Caki2 (cell line): ENCODE measurements at regions not wholly inside any gene's neighbourhood (a gene's known extent, or its start where the extent isn't known, plus 50 kb on each side); places are given as distances from the start of the nearest gene placed in this dataset.

Experiments used
- DNase-seq: peaks from one replicate; pipeline ENCODE4 v3.0.0-alpha.2; 2015; ENCODE audit warnings: low read depth
- in situ Hi-C: cut with HindIII; loops from 2 replicates; pipeline ENCODE4 v1.10.0; 2016; ENCODE audit warnings: low sequenced_read_pairs, low pct_unique_long_range_greater_than_20kb, mixed read lengths

DNA sequence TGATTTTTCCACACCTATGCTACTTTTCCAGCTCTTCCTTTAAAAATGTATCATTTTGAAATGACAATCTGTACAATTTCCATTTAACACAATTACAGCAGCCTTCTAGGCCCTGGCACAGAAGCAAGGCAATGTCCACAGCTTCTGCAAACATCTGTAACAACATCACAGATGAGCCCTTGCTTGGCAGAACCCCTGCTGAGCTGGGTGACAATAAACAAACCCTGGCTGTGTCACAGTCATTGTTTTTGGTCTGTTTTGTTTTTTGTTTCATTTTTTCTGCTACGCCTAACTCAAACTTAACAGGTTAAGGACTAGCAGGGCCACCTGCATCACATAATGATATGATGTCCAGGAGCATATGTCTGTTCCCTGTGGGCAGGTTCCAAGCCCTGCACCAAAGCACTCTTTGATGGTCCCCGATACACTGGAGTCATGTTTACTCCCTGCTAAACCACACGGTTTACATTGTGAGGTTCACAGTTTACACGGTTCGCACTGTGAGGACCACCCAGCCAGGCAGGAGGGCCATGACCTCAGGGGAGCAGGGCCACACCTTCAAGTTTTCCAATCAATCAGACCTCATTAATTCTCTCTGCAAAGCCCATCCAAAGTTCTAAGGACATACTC, 186.8 kb upstream of the CHRNA7 start:
- in situ Hi-C loops: no loop called here
- no peak for DNase-seq

DNA sequence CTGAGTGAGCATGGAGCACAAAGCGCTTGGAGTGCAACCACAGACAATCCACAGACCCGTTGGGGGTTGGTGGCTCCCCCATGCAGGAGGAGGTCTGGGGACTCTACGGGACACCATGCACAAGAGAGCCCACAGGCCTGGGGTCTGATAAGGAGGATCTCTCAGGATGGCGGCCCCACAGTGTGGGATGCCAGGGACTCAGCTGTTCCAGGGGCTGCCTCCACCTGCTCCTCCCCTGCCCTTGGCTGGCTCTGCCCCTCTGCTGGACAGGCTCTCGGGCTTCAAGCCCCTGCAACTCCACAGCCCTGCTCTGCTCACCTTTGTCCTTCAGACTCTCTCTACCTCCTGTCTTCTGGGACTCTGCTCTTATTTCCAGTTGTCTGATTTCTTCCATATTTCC, 184.5 kb upstream of the CHRNA7 start:
- DNase-seq: no peak
- in situ Hi-C loops: no loop called here

DNA sequence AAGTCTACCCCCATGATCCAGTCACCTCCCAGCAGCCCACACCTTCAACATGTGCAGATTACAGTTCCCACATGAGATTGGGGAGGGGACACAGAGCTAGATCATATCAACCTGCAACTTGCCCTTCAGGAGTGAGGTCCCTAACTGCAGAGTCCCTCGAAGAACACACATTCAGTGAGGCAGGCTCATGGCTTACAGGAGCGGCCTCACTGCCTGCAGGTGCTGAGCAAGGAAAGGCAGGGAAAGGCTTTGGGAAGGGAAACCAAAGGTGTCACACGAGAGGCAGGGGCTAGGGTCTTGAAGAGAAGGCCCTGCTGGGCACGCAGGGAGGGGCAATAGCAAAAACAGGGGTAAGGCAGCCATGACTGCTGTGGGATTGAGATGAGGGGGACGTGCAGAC, 182.4 kb upstream of the CHRNA7 start:
- no peak for DNase-seq
- in situ Hi-C loops: no loop called here

DNA sequence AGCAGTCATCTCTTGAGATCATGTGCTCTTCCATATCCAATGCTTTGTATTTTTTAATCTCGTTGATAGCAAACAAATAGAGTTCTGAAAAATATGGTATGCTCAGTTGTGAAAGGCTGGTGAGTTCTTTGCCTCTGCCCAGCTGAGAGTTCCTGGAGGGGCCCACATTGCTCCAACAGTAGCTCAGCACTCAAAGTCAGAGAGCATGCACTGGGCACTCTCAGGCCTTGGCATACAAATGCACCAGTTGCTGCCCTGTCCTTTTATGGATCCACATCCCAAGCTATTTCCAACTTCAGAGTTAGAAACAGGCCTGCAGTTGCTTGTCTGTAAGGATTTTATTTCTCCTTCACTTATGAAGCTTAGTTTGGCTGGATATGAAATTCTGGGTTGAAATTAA, 181.7 kb upstream of the CHRNA7 start:
- in situ Hi-C loops: no loop called here
- no peak for DNase-seq

DNA sequence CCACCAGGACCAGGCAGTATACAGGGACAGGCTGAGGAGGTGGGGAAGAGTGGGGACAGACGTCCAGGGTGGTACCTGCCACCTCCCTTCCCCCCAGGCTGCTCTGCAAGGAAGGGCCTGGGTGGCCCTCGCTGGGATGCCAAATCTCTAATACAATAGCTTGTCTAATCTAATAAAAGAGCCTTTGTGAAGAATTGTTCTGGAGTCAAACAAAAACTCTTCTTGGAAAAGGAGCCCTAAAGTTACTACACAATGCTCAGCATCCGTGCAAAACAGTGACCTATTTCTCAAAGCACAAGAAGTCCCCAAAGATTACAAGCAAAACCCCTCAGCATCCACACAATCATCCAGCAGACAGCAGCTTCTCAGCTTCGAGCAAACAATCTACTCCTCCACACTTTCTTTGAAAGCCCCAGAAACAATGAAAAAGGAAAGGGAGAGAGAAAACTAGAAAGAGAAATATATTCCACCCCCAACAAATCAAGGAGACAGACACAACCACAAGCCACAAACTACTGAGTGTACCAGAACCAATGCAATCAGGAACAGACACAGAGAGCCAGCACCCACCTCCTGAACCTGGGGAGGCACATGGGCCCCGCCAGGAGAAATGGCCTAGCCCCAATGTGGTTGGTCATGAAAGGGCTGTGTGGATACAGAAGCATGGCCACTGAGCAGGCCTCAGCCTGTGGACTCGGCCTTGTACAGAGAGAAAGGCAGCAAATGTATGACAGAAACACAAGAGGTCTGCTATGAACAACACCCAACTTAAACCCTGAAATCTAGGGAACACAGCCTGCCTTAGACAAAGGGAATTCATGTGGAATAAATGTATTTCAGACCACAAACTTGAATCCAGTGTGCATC, 177.1 kb upstream of the CHRNA7 start:
- in situ Hi-C loops: no loop called here
- DNase-seq: no peak

DNA sequence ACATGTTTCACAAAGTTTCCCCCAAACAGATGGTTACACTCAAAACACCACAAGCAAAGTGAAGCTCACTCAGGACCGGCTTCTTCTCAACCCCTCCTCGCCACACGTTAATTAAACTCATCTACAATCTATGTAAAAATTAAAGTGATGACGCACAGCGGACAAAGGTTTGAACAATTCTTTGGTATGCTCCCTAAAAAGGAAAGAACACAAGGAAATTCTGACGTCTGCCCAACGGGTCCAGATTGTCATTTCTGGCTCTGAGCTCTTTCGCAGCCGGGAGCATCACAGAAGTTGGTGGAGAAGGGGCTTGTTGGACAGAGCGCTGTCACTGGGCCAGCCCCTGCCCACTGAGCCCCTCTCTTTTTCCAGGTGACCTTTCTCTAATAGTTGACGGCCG, 173.7 kb upstream of the CHRNA7 start:
- DNase-seq: no peak
- in situ Hi-C loops: no loop called here

DNA sequence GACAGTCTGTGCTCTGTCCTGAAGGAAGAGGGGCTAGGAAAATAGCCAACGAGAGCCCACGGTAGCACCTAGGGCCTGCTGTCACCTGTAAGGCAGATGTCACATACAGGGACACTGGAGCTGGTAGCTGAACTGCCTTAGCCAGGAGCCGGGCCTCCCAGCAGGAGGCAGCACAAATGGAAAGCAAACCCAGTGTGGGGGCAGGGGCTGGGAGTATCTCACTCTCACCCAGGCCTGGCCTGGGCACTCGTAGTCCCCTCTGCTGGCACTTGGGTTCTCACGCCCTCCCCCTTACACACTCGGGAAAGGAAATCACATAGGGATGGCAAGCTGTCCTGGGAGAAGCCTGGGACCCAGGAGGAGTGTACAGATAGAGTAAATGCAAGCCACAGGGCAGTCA, 173.1 kb upstream of the CHRNA7 start:
- DNase-seq: no peak
- in situ Hi-C loops: no loop called here

DNA sequence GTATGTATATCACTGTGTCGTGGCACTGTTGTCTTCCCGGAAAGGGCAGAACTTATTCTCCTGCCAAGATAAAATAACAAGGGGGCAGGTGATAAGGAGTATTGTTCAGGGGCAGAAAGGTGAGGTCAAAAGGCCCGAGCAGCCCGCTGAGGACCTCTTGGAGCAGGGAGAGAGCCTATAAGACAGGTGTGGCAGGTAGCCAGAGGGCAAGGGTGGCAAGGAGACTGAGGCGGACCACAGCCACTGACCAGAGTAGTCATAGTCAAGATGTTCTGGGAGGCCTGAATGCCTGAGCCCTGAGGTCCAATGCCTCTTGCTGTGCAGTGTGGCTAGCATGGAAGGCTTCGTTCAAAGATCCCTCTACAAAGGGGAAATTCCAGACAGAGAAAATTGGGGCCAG, 172.3 kb upstream of the CHRNA7 start:
- no peak for DNase-seq
- in situ Hi-C loops: no loop called here

DNA sequence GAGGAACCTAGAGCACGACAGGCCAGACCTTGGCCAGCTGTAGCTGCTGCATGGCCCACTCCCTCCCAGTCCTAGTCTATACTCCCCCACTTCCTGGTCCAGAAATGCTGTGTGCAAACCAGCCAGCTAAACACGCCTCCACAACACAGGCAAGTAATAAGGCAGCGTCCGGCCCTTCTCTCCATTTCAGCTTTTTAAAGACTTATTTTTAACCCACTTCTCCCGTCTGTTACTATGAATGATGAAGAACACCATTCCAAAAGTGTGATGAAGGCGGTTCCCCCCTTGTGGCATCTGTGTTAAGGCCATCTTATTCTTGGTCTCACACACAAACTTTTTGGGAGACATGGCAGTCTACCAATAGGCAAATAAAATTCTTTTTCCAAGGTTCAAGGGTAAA, 164.1 kb upstream of the CHRNA7 start:
- no peak for DNase-seq
- in situ Hi-C loops: no loop called here

DNA sequence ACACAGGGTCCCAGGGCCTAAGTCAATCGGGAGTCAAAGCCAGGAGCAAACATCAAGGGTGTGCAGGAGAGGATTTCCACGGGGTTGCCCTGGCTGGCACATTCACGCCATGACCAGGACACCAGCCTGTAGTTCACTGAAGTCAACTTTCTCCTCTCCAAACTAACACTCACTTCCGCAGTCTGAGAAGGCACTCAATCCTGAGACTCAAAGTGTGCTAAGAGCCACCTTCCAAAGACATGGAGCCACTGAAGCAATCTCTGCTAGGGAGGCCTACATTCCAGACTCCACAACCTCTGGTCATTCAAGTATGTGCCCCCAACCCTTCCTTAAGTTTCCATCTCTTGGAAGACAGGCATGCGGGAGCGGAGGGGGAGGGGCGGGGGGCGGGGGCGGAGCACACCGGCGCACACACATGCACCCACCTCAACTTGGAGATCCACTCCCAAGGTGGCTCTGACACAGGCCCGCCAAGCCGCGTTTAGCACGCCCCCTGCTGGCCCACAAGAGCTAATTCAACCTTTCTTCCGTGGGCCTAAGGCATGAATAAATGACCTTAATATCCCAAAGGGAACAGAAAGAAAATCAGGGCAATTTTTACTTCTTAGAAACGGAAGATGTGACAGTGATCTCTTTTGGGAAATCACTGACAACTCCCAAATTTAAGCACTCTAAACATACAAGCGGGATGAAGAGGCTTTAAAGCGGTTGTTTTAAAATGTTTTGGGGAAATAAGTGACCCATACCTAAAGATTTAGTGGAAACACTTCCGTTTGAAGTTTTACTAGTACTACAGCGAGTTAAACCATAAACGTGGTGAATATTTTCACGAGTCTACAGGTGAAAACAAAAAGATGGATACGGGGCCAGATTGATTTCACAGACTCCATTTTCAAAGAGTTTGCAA, 162.5 kb upstream of the CHRNA7 start:
- in situ Hi-C loops: no loop called here

DNA sequence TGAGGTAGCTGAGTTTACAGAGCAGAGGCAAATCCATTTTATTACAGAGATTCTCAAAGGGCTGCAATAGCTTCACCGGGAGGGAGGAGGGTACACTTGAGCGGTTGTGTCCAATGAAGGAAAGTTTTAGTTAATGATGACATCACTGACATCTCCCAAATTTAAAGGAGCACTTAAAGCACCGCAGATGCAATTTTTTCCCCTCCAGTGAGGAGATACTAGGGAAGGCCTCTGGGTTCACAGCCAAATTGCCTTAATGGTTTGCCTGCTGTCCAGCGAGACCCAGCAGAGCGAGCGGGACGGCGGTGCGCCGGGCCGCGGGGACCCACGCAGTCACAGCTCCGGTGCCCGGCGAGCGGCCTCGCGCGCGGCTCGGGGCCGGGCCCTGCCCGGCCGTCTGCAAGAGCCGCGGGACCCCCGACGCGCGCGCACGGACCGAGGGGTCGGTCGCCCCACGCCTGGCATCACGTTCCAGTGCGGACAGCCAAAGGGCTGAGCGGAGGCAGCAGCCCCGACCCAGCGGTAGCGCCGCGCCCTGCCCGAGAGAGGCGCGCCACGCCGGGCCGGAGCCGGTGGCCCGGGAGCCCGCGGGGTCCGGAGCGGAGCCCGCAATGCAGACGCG, 160.5 kb upstream of the CHRNA7 start:
- no peak for DNase-seq
- in situ Hi-C loops: no loop called here

More for the DNA sequence above, 162.5 kb upstream of the CHRNA7 start:
- DNase-seq: peak; percentile 21

DNA sequence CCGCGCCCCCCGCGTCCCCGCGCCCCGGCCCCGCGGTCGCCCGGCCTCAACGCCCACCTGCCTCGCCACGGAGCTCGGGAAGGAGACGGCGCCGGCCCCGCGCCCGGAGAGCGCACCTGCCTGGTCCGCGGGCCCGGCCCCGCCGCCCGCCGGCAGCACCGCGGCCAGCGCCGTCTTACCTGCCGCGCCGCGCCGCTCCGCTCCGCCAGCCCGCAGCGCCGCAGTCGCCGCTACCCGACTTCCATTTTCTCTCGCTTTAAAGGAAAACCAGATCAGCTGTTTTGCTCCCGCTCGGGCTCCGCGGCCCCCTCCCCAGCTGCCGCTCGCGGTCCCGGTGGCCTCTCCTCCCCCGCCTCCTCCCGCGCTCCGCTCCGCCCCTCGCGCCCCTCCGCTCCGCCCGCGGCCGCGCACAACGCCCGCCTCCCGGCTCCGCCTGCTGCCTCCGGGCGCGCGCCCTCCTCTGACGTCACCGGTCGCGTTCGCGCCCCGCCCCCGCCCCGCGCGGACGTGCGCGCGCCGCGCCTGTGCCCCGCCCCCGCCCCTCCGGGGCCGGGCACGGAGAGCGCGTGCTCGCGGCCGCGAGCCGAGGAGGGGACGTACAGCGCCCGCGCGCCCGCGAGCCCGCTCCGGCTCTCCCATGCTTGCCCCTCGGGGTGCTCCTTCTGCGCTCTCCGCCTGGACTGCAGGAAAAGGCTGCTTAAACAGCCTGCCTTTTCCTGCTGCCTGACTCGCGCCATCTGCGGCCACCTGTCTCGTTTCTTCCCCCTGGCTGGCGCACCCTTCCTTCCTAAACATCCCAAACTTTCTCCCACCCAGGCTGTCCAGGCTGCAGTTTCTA, 159.8 kb upstream of the CHRNA7 start, which contains the start of gene OTUD7A:
Gene OTUD7A (minus strand): TSS at position 346 of the 838 bp plus-strand sequence.
- in situ Hi-C loops: no loop called here
- peak; percentile 73 for DNase-seq

DNA sequence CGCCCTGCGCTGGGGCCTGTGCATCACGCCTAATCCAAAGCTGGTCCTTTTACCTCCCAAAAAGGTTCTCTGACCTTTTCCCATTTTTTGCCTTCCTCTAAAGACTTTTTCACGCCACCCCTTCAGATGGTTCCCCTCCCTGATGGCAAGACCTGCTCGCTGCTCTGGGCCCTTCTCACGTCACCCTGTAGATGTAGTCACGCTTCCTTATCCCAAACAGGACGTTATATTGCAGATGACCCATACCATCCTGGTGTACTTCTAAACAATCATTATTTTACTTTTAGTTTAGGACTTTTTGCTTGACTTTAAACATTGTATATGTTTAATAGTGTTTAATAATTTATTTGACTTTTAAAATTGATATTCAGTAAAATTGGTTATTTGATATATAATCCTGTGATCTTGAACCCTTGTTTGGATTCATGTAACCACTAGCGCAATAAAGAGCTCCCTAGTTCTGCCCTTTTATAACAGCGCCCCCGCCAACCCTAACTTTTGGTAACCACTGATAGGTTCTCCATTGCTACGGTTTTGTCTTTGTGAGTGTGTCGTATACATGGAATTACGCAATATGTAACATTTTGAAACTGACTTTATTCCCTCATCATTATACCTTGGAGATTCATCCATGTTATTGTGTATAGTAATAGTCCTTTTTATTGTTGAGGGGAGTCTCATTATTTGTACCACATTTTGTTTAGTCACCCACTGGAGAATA, 159.0 kb upstream of the CHRNA7 start:
- in situ Hi-C loops: no loop called here

DNA sequence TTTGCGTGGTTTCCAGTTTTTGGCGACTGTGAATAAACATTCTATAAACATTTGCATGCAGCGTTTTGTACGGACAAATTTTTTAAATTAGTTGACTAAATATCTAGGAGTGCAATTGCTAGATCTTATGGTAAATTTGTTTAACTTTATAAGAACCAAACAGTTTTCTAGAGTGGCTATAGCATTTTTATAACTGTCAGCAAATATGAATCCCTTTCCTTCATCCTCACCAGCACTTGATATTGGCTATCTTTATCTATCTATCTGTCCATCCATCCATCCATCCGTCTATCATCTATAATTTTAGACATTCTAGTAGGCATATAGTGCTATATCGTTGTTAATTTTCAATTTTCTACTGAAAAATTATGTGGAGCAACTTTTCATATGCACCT, 158.4 kb upstream of the CHRNA7 start:
- in situ Hi-C loops: no loop called here
- DNase-seq: no peak

More for the DNA sequence above, 159.0 kb upstream of the CHRNA7 start:
- no peak for DNase-seq

DNA sequence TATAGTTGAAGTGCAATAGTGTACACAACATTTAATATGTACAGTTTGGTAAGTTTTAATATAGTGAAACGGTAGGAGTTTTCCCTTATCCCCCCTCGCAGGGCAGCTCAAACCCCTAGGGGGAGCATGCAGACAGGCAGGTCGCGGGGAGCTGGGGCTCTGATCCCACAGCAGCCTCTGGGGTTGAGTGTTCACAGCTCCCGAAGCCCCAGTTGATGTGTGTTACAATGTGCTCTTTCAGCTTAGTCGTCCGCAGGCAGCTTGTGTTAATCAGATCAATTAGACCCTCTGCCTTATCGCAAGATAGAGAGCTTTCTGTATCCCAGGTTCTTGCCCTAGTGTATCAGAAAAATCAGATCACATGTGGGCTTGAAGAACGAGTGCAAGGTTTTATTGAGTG, 143.1 kb upstream of the CHRNA7 start:
- in situ Hi-C loops: no loop called here
- DNase-seq: no peak

DNA sequence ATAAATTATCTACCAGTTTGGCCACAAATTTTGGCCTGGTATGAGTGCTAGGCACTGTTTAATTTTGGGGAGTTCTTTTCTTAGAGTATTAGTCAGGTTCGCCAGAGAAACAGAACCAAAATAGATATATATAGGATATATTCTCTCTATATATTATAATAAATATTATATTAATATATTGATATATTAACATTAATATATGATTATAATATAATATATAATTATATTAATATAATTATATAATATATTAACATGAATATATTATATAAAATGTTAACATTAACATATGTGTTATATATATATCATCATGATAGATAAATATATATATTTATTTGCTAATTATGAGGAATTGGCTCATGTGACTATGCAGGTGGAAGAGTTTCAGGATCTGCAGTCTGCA, 137.8 kb upstream of the CHRNA7 start:
- in situ Hi-C loops: no loop called here
- DNase-seq: no peak

DNA sequence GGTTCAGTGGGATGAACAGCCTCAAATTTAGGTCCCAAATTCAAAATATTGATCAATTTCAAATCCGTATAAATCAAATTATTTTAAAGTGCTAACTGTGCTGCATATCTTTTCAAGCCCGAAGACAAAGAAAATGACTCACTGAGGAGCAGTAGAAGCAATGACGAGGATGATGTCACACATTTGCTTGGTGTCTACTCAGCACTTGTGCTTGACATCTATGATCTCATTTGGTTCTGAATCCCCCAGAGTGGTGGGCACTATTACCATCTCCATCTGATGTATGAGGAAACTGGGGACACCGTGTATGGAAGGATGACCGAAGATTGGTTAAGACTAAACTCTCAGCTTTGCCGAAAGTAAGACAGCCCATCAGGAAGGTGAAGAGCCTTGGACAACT, 136.5 kb upstream of the CHRNA7 start:
- DNase-seq: no peak
- in situ Hi-C loops: no loop called here
